HG03039 (cell line): ENCODE measurements at regions not wholly inside any gene's neighbourhood (a gene's known extent, or its start where the extent isn't known, plus 50 kb on each side); places are given as distances from the start of the nearest gene placed in this dataset.

Experiments used
- ATAC-seq: cut with Tn5 transposase; IDR thresholded peaks from one replicate; pipeline ENCODE4 v1.9.1; 2021; ENCODE audit warnings: mild to moderate bottlenecking, moderate library complexity; ENCODE audit not compliant: unreplicated experiment

- no peak for ATAC-seq
Observed at GRCh38 chr15:99440551-99441443, 125.0 kb upstream of the MEF2A start.

GRCh38 chr15:99441444-99441800, 124.4 kb upstream of the MEF2A start:
- ATAC-seq = no peak

GRCh38 chr15:99441871-99442251, 123.9 kb upstream of the MEF2A start:
- no peak for ATAC-seq

- no peak for ATAC-seq
Observed at GRCh38 chr15:99442252-99442897, 123.4 kb upstream of the MEF2A start.

- no peak for ATAC-seq
Observed at GRCh38 chr15:99443056-99443756, 122.6 kb upstream of the MEF2A start.

- ATAC-seq = no peak
Observed at GRCh38 chr15:99443768-99444446, 121.9 kb upstream of the MEF2A start.

GRCh38 chr15:99445272-99445850, 120.4 kb upstream of the MEF2A start:
- ATAC-seq = no peak

GRCh38 chr15:99446565-99447496, 119.0 kb upstream of the MEF2A start:
- ATAC-seq = no peak

- no peak for ATAC-seq
Observed at GRCh38 chr15:99447497-99448371, 118.0 kb upstream of the MEF2A start.

- ATAC-seq = no peak
Observed at GRCh38 chr15:99449514-99449913, 116.3 kb upstream of the MEF2A start.

- no peak for ATAC-seq
Observed at GRCh38 chr15:99450896-99451358, 114.9 kb upstream of the MEF2A start.

GRCh38 chr15:99451484-99451883, 114.3 kb upstream of the MEF2A start:
- no peak for ATAC-seq

- no peak for ATAC-seq
Observed at GRCh38 chr15:99452010-99452409, 113.8 kb upstream of the MEF2A start.

GRCh38 chr15:99452728-99453636, 112.8 kb upstream of the MEF2A start:
- peak; percentile 59 for ATAC-seq

GRCh38 chr15:99453637-99454030, 112.2 kb upstream of the MEF2A start:
- no peak for ATAC-seq

- no peak for ATAC-seq
Observed at GRCh38 chr15:99454107-99454809, 111.5 kb upstream of the MEF2A start.
